ENCODE measurements at regions not wholly inside any gene's neighbourhood (a gene's known extent, or its start where the extent isn't known, plus 50 kb on each side); places are given as distances from the start of the nearest gene placed in this dataset.

GRCh38 chr16:73253922-73254480, 206.1 kb upstream of the ZFHX3 start:
- H3K4me1 ChIP-seq (ENCODE audit: insufficient read depth, low read length, poor library complexity, severe bottlenecking), result no peaks in the 10 kb centered on the region
- no peak overlapping the region for H3K27ac ChIP-seq (ENCODE audit: low read depth, low read length, poor library complexity, severe bottlenecking)
- no peaks in the 10 kb centered on the region for H3K9me3 ChIP-seq (ENCODE audit: low read length)
- no peaks in the 10 kb centered on the region for H4K20me1 ChIP-seq (ENCODE audit: insufficient read depth, low read length)
- no peak overlapping the region for H3K4me2 ChIP-seq (ENCODE audit: low read length)
- CTCF ChIA-PET (ENCODE audit: unreplicated experiment), result no interaction called here
- no peaks in the 10 kb centered on the region for H3K79me2 ChIP-seq (ENCODE audit: insufficient read depth, low read depth, low read length)
- H3K9me2 ChIP-seq (ENCODE audit: insufficient read depth, low read length), result no peaks in the 10 kb centered on the region
- TF ChIP-seq, protein P1, sequence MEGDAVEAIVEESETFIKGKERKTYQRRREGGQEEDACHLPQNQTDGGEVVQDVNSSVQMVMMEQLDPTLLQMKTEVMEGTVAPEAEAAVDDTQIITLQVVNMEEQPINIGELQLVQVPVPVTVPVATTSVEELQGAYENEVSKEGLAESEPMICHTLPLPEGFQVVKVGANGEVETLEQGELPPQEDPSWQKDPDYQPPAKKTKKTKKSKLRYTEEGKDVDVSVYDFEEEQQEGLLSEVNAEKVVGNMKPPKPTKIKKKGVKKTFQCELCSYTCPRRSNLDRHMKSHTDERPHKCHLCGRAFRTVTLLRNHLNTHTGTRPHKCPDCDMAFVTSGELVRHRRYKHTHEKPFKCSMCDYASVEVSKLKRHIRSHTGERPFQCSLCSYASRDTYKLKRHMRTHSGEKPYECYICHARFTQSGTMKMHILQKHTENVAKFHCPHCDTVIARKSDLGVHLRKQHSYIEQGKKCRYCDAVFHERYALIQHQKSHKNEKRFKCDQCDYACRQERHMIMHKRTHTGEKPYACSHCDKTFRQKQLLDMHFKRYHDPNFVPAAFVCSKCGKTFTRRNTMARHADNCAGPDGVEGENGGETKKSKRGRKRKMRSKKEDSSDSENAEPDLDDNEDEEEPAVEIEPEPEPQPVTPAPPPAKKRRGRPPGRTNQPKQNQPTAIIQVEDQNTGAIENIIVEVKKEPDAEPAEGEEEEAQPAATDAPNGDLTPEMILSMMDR (conservative IDR thresholded peaks at IDR 0.05; ENCODE audit: low read length), result no peak
- TF ChIP-seq EZH2phosphoT487 (IDR thresholded peaks at IDR 0.05; ENCODE audit: borderline replicate concordance, low read depth, low read length), result no peak
- POLR2A ChIA-PET, result no interaction called here
- DNase-seq (ENCODE audit: low spot score), result no peak
- no peak overlapping the region for H3K4me3 ChIP-seq (ENCODE audit: low read depth, low read length, poor library complexity, severe bottlenecking)
- no peaks in the 10 kb centered on the region for H3K36me3 ChIP-seq (ENCODE audit: insufficient read depth, low read length)
- intact Hi-C loops (cut with micrococcal nuclease; ENCODE audit: unreplicated experiment), result no loop called here
- H2AFZ ChIP-seq (ENCODE audit: low read length), result no peak overlapping the region
- no TSS peak for BruUV-seq (replicated peaks)

DNA sequence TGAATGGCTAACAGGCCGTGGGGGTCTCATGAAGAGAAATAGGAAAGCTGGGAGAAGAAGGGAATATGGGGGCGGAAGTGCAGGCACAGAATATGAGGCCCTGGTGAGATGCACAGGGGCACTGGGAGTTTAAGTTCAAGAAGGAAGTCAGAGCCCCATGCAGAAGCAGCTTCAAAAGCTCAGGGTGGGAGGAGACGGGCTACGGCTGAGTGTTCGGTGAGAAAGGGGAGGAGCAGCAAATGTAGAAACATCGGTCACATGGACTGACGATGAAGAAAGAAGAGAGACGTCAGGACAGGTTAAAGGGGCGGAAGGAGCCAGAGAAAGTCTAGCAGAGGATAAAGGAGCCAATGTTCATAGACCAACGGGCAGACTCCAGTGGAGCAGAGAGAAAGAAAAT, 204.5 kb upstream of the ZFHX3 start:
- TF ChIP-seq EZH2phosphoT487 (IDR thresholded peaks at IDR 0.05; ENCODE audit: borderline replicate concordance, low read depth, low read length), result no peak
- TF ChIP-seq, protein P1 (conservative IDR thresholded peaks at IDR 0.05; ENCODE audit: low read length), result no peak
- no peak overlapping the region for H3K4me2 ChIP-seq (ENCODE audit: low read length)
- H3K9me2 ChIP-seq (ENCODE audit: insufficient read depth, low read length), result no peaks in the 10 kb centered on the region
- POLR2A ChIA-PET, result no interaction called here
- no TSS peak for BruUV-seq (replicated peaks)
- no peaks in the 10 kb centered on the region for H4K20me1 ChIP-seq (ENCODE audit: insufficient read depth, low read length)
- CTCF ChIA-PET (ENCODE audit: unreplicated experiment), result interaction anchor here (0.6 kb wide), 1 partner anchor 192 kb away, joined by 4 read pairs; no protein-coding TSS in a partner anchor
- no peak overlapping the region for H2AFZ ChIP-seq (ENCODE audit: low read length)
- intact Hi-C loops (cut with micrococcal nuclease; ENCODE audit: unreplicated experiment), result no loop called here
- H3K79me2 ChIP-seq (ENCODE audit: insufficient read depth, low read depth, low read length), result no peaks in the 10 kb centered on the region
- DNase-seq (ENCODE audit: low spot score), result no peak
- H3K4me1 ChIP-seq (ENCODE audit: insufficient read depth, low read length, poor library complexity, severe bottlenecking), result no peaks in the 10 kb centered on the region
- no peak overlapping the region for H3K27ac ChIP-seq (ENCODE audit: low read depth, low read length, poor library complexity, severe bottlenecking)
- H3K9me3 ChIP-seq (ENCODE audit: low read length), result no peaks in the 10 kb centered on the region
- H3K36me3 ChIP-seq (ENCODE audit: insufficient read depth, low read length), result no peaks in the 10 kb centered on the region
- no peak overlapping the region for H3K4me3 ChIP-seq (ENCODE audit: low read depth, low read length, poor library complexity, severe bottlenecking)

GRCh38 chr16:73251608-73252007, 203.7 kb upstream of the ZFHX3 start:
- H3K9me2 ChIP-seq (ENCODE audit: insufficient read depth, low read length), result no peaks in the 10 kb centered on the region
- no peaks in the 10 kb centered on the region for H3K9me3 ChIP-seq (ENCODE audit: low read length)
- H3K27ac ChIP-seq (ENCODE audit: low read depth, low read length, poor library complexity, severe bottlenecking), result no peak overlapping the region
- DNase-seq (ENCODE audit: low spot score), result no peak
- no peaks in the 10 kb centered on the region for H4K20me1 ChIP-seq (ENCODE audit: insufficient read depth, low read length)
- no peak for TF ChIP-seq EZH2phosphoT487 (IDR thresholded peaks at IDR 0.05; ENCODE audit: borderline replicate concordance, low read depth, low read length)
- TF ChIP-seq, protein P1 (conservative IDR thresholded peaks at IDR 0.05; ENCODE audit: low read length), result no peak
- ChIA-PET POLR2A (no interaction called here), CTCF (ENCODE audit: unreplicated experiment) (interaction anchor here (0.6 kb wide), 1 partner anchor 191 kb away, joined by 4 read pairs; no protein-coding TSS in a partner anchor)
- H3K4me1 ChIP-seq (ENCODE audit: insufficient read depth, low read length, poor library complexity, severe bottlenecking), result no peaks in the 10 kb centered on the region
- no peaks in the 10 kb centered on the region for H3K79me2 ChIP-seq (ENCODE audit: insufficient read depth, low read depth, low read length)
- no peak overlapping the region for H3K4me3 ChIP-seq (ENCODE audit: low read depth, low read length, poor library complexity, severe bottlenecking)
- H3K4me2 ChIP-seq (ENCODE audit: low read length), result no peak overlapping the region
- intact Hi-C loops (cut with micrococcal nuclease; ENCODE audit: unreplicated experiment), result no loop called here
- H2AFZ ChIP-seq (ENCODE audit: low read length), result no peak overlapping the region
- BruUV-seq (replicated peaks), result no TSS peak
- H3K36me3 ChIP-seq (ENCODE audit: insufficient read depth, low read length), result no peaks in the 10 kb centered on the region

Measured in OCI-LY7 (cell line).